ENCODE measurements at regions not wholly inside any gene's neighbourhood (a gene's known extent, or its start where the extent isn't known, plus 50 kb on each side); places are given as distances from the start of the nearest gene placed in this dataset.

GRCh38 chr20:11376998-11377397 is 540.7 kb upstream of the BTBD3 start:
- FAIRE-seq: no peak
- DNase-seq (ENCODE audit: low spot score): peak; percentile 11

- DNase-seq (ENCODE audit: low spot score) (no peak), FAIRE-seq (no peak)
These were observed 539.9 kb upstream of the BTBD3 start for GRCh38 chr20:11377761-11378160.

- DNase-seq (ENCODE audit: low spot score): no peak
These were observed 539.4 kb upstream of the BTBD3 start for GRCh38 chr20:11378252-11378651.

GRCh38 chr20:11379257-11380011 is 538.3 kb upstream of the BTBD3 start:
- DNase-seq (ENCODE audit: low spot score): no peak
- FAIRE-seq: no peak

More at GRCh38 chr20:11378252-11378651, 539.4 kb upstream of the BTBD3 start:
- no peak for FAIRE-seq

- FAIRE-seq: no peak
- DNase-seq (ENCODE audit: low spot score): no peak
These were observed 537.4 kb upstream of the BTBD3 start for GRCh38 chr20:11380283-11380682.

GRCh38 chr20:11387189-11387754 is 530.4 kb upstream of the BTBD3 start:
- DNase-seq (ENCODE audit: low spot score) (peak; percentile 94), FAIRE-seq (peak; percentile 94)

- peak; percentile 56 for DNase-seq (ENCODE audit: low spot score)
- peak; percentile 63 for FAIRE-seq
These were observed 528.5 kb upstream of the BTBD3 start for GRCh38 chr20:11389186-11389585.

- DNase-seq (ENCODE audit: low spot score) (no peak), FAIRE-seq (no peak)
These were observed 526.1 kb upstream of the BTBD3 start for GRCh38 chr20:11391591-11391990.

GRCh38 chr20:11394145-11394833 is 523.4 kb upstream of the BTBD3 start:
- FAIRE-seq (peak; percentile 82), DNase-seq (ENCODE audit: low spot score) (peak; percentile 87)

GRCh38 chr20:11395581-11395980 is 522.1 kb upstream of the BTBD3 start:
- DNase-seq (ENCODE audit: low spot score) (peak; percentile 46), FAIRE-seq (peak; percentile 22)

- no peak for FAIRE-seq
- DNase-seq (ENCODE audit: low spot score): no peak
These were observed 515.7 kb upstream of the BTBD3 start for GRCh38 chr20:11401988-11402387.

- DNase-seq (ENCODE audit: low spot score) (no peak), FAIRE-seq (no peak)
These were observed 514.0 kb upstream of the BTBD3 start for GRCh38 chr20:11403711-11404110.

GRCh38 chr20:11406877-11407276 is 510.8 kb upstream of the BTBD3 start:
- no peak for FAIRE-seq

GRCh38 chr20:11409561-11409960 is 508.1 kb upstream of the BTBD3 start:
- FAIRE-seq: no peak
- no peak for DNase-seq (ENCODE audit: low spot score)

More at GRCh38 chr20:11406877-11407276, 510.8 kb upstream of the BTBD3 start:
- DNase-seq (ENCODE audit: low spot score): no peak

GRCh38 chr20:11411765-11412164 is 505.9 kb upstream of the BTBD3 start:
- FAIRE-seq: no peak

GRCh38 chr20:11426948-11427347 is 490.7 kb upstream of the BTBD3 start:
- DNase-seq (ENCODE audit: low spot score): no peak
- no peak for FAIRE-seq

More at GRCh38 chr20:11411765-11412164, 505.9 kb upstream of the BTBD3 start:
- no peak for DNase-seq (ENCODE audit: low spot score)

- peak; percentile 71 for DNase-seq (ENCODE audit: low spot score)
- peak; percentile 87 for FAIRE-seq
These were observed 488.5 kb upstream of the BTBD3 start for GRCh38 chr20:11429168-11429567.

GRCh38 chr20:11429889-11430519 is 487.7 kb upstream of the BTBD3 start:
- DNase-seq (ENCODE audit: low spot score) (no peak), FAIRE-seq (no peak)

GRCh38 chr20:11430652-11431051 is 487.0 kb upstream of the BTBD3 start:
- DNase-seq (ENCODE audit: low spot score): no peak
- no peak for FAIRE-seq

GRCh38 chr20:11431621-11432020 is 486.1 kb upstream of the BTBD3 start:
- no peak for FAIRE-seq

GRCh38 chr20:11432407-11432806 is 485.3 kb upstream of the BTBD3 start:
- DNase-seq (ENCODE audit: low spot score): peak; percentile 84
- peak; percentile 92 for FAIRE-seq

More at GRCh38 chr20:11431621-11432020, 486.1 kb upstream of the BTBD3 start:
- no peak for DNase-seq (ENCODE audit: low spot score)

Data from RCC 7860 (cell line).